ENCODE measurements at regions not wholly inside any gene's neighbourhood (a gene's known extent, or its start where the extent isn't known, plus 50 kb on each side); places are given as distances from the start of the nearest gene placed in this dataset.

- TF ChIP-seq, protein P1, sequence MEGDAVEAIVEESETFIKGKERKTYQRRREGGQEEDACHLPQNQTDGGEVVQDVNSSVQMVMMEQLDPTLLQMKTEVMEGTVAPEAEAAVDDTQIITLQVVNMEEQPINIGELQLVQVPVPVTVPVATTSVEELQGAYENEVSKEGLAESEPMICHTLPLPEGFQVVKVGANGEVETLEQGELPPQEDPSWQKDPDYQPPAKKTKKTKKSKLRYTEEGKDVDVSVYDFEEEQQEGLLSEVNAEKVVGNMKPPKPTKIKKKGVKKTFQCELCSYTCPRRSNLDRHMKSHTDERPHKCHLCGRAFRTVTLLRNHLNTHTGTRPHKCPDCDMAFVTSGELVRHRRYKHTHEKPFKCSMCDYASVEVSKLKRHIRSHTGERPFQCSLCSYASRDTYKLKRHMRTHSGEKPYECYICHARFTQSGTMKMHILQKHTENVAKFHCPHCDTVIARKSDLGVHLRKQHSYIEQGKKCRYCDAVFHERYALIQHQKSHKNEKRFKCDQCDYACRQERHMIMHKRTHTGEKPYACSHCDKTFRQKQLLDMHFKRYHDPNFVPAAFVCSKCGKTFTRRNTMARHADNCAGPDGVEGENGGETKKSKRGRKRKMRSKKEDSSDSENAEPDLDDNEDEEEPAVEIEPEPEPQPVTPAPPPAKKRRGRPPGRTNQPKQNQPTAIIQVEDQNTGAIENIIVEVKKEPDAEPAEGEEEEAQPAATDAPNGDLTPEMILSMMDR (IDR thresholded peaks at IDR 0.05): no peak
- TF ChIP-seq POLR2A (IDR thresholded peaks at IDR 0.05): no peak
Observed at GRCh38 chr10:61354401-61354975, 98.7 kb downstream of the TMEM26 start.
